ENCODE measurements at regions not wholly inside any gene's neighbourhood (a gene's known extent, or its start where the extent isn't known, plus 50 kb on each side); places are given as distances from the start of the nearest gene placed in this dataset.
"Not testable (repeated sequence)": the region's sequence is repeated elsewhere in the genome, so short reads cannot be mapped to it uniquely, and the experiment has no call there.

DNA sequence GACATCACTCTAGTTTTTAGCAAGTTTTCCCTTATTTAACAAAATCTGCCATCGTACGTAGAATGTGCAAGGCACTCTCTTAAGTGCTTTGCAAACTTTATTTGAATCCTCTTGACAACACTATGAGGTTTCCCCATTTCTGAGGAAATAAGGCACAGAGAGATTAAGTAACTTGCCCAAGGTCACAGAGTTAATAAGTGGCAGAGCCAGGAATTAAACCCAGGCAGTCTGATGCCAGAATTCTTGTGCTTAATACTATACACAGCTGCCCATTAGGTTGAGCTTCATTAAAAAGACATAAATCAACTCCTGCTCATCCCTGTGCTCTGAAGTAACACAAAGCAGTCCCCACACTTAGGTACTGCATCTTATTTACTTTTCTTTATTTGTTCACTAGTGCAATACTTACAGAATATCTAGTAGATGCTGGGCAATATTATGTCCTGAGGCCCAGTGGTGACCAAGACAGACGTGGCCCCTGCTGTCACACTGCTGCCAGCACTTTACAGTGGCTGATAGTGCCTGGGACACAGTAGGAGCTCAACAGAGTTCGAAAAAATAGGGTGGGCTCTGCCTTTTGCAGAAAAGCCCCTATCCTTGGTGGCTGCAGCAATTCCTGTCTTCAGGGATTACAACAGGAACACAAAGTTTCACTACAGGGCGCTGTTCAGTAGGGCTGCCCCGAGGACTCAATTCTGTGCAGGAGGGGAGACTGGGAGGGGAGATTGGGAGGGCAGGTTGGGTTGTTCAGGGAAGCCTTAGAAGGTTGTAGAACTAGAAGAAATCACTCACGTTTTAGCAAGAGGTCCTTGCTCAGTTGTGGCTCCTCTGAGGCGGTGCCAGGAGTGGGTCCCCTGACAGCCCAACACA lies 138.3 kb upstream of the TPM1 start:
- Histone ChIP-seq H3K4me3 (ENCODE audit: low read length) (no peak overlapping the region), H3K4me1 (ENCODE audit: insufficient read depth, low read length) (peaks cover 3% of the 10 kb centered on the region), H3K9me3 (ENCODE audit: low read depth, low read length) (no peaks in the 10 kb centered on the region), H3K27me3 (ENCODE audit: insufficient read depth, low read length) (no peaks in the 10 kb centered on the region)

DNA sequence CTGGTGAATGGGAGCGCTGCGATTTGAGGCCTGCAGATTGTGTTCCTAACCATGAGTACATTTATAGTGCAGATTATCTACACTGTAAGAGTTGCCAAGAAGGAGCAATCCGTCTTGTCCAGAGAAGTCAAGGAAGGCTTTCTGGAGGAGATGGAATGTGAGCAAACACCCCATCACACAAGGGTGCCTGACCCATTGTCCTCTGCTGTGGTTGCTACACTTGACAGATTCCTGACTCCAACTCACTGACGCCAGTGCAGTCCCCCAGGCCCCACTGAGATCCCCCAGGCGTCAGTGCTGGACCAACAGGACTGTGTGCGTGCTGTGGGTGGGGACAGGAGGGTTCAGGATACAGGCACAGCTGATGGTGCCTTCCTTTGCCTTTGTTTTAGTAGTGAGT lies 135.9 kb upstream of the TPM1 start:
- no peaks in the 10 kb centered on the region for H3K9me3 ChIP-seq (ENCODE audit: low read depth, low read length)
- H3K27me3 ChIP-seq (ENCODE audit: insufficient read depth, low read length) = no peaks in the 10 kb centered on the region
- no peak overlapping the region for H3K4me3 ChIP-seq (ENCODE audit: low read length)
- H3K4me1 ChIP-seq (ENCODE audit: insufficient read depth, low read length) = no peaks in the 10 kb centered on the region

DNA sequence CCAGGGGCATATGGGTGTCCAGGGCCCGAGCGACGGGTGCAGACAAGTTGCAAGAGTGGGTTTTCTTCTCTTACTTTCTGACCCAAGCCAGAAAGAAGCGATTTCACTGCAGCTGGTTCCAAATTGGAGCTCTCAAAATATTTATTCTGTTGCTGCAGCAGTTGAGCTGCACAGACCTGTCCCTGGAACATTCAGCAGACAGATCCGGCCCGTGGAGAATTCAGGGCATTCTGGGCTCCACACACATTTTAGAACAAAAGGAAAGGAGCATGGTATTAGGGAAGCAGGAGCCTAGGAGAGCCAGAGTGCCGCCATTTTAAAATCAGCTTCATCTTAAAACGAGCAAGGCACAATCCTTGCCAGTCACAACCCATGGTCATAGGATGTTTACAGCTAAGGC lies 135.3 kb upstream of the TPM1 start:
- Histone ChIP-seq H3K4me3 (ENCODE audit: low read length) (no peak overlapping the region), H3K9me3 (ENCODE audit: low read depth, low read length) (no peaks in the 10 kb centered on the region), H3K27me3 (ENCODE audit: insufficient read depth, low read length) (no peaks in the 10 kb centered on the region), H3K4me1 (ENCODE audit: insufficient read depth, low read length) (no peaks in the 10 kb centered on the region)

DNA sequence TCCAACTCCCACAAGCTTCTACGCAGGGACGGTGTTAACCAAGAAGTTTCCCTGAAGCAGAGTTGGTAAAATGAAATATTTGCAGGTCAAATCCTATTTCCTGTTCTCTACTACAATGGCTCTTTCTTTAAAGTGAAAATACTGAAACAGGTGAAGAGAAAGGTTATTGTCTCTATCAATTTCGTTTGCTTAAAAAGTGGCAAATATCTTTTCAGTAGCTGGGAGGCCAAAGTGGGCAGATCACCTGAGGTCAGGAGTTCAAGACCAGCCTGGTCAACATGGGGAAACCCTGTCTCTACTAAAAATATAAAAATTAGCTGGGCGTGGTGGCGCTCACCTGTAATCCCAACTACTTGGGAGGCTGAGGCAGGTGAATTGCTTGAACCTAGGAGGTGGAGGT lies 134.2 kb upstream of the TPM1 start:
- H3K9me3 ChIP-seq (ENCODE audit: low read depth, low read length); H3K4me3 ChIP-seq (ENCODE audit: low read length): not testable (repeated sequence)

DNA sequence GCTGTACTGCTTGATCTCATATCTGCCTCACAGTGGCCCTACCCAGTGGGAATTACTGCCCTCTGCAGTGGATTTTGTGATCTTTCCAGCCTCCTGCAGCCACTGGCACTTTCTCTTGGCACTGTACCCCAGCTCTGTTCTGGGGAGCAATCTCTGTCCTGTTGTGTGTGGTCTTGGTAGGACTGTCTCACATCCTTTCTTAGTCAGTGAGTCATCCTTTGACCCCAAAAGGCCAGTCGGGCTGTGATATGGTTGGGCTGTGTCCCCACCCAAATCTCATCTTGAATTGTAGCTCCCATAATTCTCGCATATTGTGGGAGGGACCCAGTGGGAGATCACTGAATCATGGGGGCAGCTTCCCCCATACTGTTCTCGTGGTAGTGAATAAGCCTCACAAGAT lies 133.3 kb upstream of the TPM1 start:
- Histone ChIP-seq H3K27me3 (ENCODE audit: insufficient read depth, low read length) (no peaks in the 10 kb centered on the region), H3K9me3 (ENCODE audit: low read depth, low read length) (no peaks in the 10 kb centered on the region), H3K4me3 (ENCODE audit: low read length) (no peak overlapping the region), H3K4me1 (ENCODE audit: insufficient read depth, low read length) (no peaks in the 10 kb centered on the region)

More for the DNA sequence above, 134.2 kb upstream of the TPM1 start:
- not testable (repeated sequence) for H3K4me1 ChIP-seq (ENCODE audit: insufficient read depth, low read length); H3K27me3 ChIP-seq (ENCODE audit: insufficient read depth, low read length)

DNA sequence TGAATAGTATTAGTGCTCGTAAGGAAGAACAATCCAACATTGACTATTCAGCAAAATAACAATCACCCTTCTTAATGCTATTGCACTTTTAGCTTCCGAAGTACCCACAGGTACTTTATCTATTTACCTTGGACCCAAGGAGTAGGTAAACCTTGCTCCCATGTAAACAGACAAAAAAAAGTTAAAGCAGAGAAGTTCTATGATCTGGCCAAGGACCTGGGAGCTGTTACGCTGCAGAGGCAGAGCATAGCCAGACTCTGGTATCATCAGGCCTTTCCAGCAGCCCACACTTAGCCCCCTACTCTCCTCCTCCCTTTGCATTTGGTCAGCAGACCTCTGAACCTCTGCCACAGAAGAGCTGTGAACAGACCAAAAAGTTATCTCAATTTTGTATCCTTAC lies 130.3 kb upstream of the TPM1 start:
- H3K4me3 ChIP-seq (ENCODE audit: low read length) = no peak overlapping the region
- peaks cover 11% of the 10 kb centered on the region for H3K27me3 ChIP-seq (ENCODE audit: insufficient read depth, low read length)
- H3K9me3 ChIP-seq (ENCODE audit: low read depth, low read length) = no peaks in the 10 kb centered on the region
- H3K4me1 ChIP-seq (ENCODE audit: insufficient read depth, low read length) = no peaks in the 10 kb centered on the region

DNA sequence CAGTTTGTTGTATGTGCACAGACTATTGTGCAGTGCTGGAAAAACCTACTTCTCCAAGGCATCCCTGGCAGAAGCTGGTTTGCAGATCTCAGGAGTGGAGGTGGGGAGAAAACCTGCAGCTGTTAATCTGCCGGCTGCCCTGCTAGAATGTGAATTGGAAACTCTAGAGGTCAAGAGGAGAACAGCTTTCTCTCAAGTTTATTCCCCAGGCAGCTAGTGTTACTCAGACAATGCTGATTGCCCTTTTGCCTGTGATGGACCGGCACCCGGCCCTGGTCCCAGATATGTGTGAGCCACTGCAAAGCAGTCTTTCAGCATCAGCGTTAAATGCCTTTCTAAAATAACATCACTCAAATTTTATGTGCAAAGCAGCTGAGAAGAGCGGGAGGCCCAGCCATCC lies 129.7 kb upstream of the TPM1 start:
- Histone ChIP-seq H3K27me3 (ENCODE audit: insufficient read depth, low read length) (peaks cover 11% of the 10 kb centered on the region), H3K4me1 (ENCODE audit: insufficient read depth, low read length) (no peaks in the 10 kb centered on the region), H3K9me3 (ENCODE audit: low read depth, low read length) (no peaks in the 10 kb centered on the region), H3K4me3 (ENCODE audit: low read length) (no peak overlapping the region)

DNA sequence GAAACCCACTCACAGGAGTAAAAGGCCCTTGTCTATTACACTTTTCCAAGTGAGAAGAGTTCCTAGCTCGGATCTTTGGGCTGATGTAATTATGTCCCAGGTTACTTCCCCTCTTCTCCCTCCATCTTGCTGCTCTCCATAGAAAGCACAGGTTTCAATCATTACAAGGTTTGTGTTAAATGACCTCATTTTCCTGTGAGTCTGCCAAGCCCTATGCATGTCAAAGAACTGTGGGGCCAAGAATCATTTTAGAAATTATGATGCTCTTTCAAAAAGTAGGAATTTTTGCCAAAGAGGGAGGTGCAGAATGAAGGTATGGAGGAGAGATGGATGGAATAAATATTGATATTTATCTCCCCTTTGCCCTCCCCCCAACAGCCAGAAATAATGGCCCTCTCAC lies 129.3 kb upstream of the TPM1 start:
- Histone ChIP-seq H3K4me3 (ENCODE audit: low read length) (no peak overlapping the region), H3K27me3 (ENCODE audit: insufficient read depth, low read length) (peaks cover 11% of the 10 kb centered on the region), H3K9me3 (ENCODE audit: low read depth, low read length) (no peaks in the 10 kb centered on the region), H3K4me1 (ENCODE audit: insufficient read depth, low read length) (no peaks in the 10 kb centered on the region)

DNA sequence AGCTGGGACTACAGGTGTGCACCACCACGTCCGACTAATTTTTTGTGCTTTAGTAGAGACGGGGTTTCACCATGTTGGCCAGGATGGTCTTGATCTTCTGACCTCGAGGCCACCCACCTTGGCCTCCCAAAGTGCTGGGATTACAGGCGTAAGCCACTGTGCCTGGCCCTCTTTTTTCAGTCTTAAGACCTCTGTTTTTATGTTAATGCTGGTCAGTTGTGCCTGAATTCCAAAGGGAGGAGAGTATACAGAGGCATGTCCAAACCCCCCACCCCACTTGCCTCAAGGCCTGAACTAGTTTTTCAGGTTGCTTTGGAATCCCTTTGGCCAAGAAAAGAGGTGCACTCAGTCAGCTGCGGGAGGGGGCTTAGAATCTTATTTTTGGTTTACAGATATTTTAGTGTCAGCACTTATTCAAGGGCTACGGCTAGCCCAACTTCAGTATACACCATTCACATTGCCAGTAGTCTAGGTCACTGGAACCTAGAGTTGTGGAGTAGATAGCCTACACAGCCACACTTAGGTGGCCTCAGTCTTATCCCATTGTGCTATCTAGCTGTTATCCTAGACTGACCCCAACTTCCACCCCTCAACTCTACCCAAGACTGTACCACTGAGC lies 128.0 kb upstream of the TPM1 start:
- Histone ChIP-seq H3K4me3 (ENCODE audit: low read length) (no peak overlapping the region), H3K4me1 (ENCODE audit: insufficient read depth, low read length) (no peaks in the 10 kb centered on the region)

DNA sequence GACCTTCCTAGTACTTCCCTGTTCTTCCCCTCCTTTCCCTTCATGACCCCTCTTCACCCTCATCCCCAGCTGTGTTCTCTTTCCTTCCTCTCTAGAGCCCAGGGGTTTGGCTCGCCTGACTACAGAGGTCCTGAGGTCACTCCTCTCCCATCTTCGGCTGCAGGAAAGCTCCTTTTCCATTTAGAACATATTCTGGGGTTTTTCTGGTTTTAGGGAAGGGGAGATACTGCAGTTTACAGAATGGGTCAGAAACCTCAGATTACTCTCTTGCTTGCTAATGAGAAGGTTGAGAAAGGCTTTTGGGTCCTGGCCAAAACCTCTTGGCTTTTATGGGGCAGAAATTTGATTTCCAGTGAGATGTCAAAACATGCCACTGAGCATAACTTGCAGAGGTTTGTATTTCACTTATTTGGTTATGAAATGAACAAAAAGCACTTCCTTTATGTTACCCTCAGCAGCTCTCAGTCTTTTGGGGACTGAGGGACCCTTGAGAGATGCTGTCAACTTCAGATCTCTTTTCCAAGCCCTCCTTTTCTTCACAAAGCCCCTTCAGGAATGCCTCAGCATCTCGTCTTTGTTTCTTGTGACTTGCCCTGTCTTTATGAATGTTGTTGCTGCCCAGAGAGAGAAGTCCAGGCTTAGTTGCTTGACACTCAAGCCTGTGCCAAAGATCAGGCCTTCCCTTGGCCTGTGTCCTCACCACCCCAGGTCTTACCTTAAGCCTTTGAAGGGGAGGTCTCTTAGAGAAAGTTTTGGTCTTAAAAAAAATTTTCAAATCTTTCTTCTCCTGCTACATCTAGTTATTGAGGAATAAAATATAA lies 121.7 kb upstream of the TPM1 start:
- Histone ChIP-seq H3K27me3 (ENCODE audit: insufficient read depth, low read length) (peaks cover 6% of the 10 kb centered on the region), H3K4me1 (ENCODE audit: insufficient read depth, low read length) (peaks cover 16% of the 10 kb centered on the region), H3K4me3 (ENCODE audit: low read length) (no peak overlapping the region), H3K9me3 (ENCODE audit: low read depth, low read length) (no peaks in the 10 kb centered on the region)

More for the DNA sequence above, 128.0 kb upstream of the TPM1 start:
- peaks cover 11% of the 10 kb centered on the region for H3K27me3 ChIP-seq (ENCODE audit: insufficient read depth, low read length)
- no peaks in the 10 kb centered on the region for H3K9me3 ChIP-seq (ENCODE audit: low read depth, low read length)

DNA sequence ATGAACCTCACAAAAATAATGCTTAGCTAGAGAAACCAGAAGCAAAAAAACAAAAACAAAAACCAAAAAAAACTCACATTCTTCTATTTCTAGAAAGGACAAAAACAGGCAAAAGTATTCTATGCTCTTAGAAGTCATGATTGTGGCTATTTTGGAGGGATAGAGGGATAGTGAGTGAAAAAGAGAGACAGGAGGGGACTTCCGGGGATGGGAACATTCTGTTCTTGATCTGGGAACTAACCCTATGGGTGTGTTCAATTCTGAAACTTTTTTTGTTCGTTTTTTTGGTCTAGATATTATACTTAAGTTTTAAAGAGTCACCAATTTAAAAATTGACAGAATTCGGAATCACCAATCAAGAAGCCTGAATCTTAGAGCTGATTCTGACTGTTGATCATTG lies 120.0 kb upstream of the TPM1 start:
- H3K4me3 ChIP-seq (ENCODE audit: low read length) = no peak overlapping the region

DNA sequence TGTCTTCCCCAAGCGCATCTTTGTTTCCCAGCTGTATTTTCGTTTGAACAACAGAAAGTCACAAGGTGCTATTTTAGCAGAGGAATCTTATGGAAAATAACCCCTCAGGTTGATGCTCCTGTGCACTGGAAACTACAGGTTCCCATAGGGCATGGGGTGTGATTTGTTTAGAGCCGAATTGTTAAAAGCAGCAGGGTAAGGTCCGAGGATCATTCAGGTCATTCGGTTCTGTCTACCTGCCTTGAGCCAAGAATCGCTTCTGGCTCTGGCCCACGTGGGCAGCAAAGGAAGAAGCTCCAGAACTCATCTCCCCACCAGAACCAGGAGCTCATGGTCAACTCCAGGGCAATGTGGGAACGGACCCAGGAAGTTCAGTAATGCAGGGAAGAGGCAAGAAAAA lies 116.7 kb upstream of the TPM1 start:
- H3K9me3 ChIP-seq (ENCODE audit: low read depth, low read length) = no peaks in the 10 kb centered on the region

More for the DNA sequence above, 120.0 kb upstream of the TPM1 start:
- Histone ChIP-seq H3K27me3 (ENCODE audit: insufficient read depth, low read length) (no peaks in the 10 kb centered on the region), H3K9me3 (ENCODE audit: low read depth, low read length) (no peaks in the 10 kb centered on the region), H3K4me1 (ENCODE audit: insufficient read depth, low read length) (peaks cover 16% of the 10 kb centered on the region)

DNA sequence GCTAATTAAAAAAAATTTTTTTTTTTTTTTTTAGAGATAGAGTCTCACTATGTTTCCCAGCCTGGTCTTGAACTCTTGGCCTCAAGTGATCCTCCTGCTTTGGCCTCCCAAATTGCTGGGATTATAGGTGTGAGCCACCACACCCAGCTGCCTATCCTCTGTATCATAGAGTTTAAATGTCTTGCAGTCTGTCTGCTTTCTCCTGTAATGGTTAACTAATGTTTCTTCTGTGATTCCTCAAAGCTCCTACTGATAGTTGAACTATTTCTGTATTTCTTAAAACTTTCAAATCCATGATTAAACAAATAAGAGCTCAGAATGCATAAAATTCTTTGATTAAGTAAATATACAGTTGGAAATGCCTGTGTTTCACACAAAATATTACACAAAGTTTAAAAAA lies 115.4 kb upstream of the TPM1 start:
- H3K27me3 ChIP-seq (ENCODE audit: insufficient read depth, low read length) = no peaks in the 10 kb centered on the region
- peaks cover 2% of the 10 kb centered on the region for H3K4me1 ChIP-seq (ENCODE audit: insufficient read depth, low read length)
- H3K4me3 ChIP-seq (ENCODE audit: low read length) = no peak overlapping the region
- no peaks in the 10 kb centered on the region for H3K9me3 ChIP-seq (ENCODE audit: low read depth, low read length)

More for the DNA sequence above, 116.7 kb upstream of the TPM1 start:
- H3K4me3 ChIP-seq (ENCODE audit: low read length) = no peak overlapping the region
- H3K4me1 ChIP-seq (ENCODE audit: insufficient read depth, low read length) = peaks cover 7% of the 10 kb centered on the region
- no peaks in the 10 kb centered on the region for H3K27me3 ChIP-seq (ENCODE audit: insufficient read depth, low read length)

DNA sequence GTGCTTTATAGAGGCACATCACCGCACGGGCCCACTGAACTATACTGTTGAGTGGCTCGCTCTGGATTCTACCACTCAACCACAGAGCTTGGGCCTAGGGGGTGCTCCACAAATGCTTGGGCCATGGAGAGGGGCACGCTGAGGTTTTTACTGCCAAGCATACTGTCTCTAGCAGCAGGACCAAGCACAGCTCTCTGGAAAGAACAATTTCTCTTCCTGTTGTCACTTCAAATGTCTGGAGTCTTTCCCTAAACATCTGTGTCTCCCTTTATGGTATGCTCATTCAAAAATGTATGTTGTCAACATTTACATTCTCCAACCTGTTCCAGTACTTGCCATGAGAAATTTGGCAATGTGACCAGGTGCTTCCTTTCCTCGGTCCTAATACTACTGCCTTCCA lies 114.7 kb upstream of the TPM1 start:
- peaks cover 9% of the 10 kb centered on the region for H3K4me1 ChIP-seq (ENCODE audit: insufficient read depth, low read length)
- no peaks in the 10 kb centered on the region for H3K9me3 ChIP-seq (ENCODE audit: low read depth, low read length)
- no peaks in the 10 kb centered on the region for H3K27me3 ChIP-seq (ENCODE audit: insufficient read depth, low read length)
- no peak overlapping the region for H3K4me3 ChIP-seq (ENCODE audit: low read length)

Measured in mononuclear cell (primary cell).